ENCODE measurements at regions not wholly inside any gene's neighbourhood (a gene's known extent, or its start where the extent isn't known, plus 50 kb on each side); places are given as distances from the start of the nearest gene placed in this dataset.

DNA sequence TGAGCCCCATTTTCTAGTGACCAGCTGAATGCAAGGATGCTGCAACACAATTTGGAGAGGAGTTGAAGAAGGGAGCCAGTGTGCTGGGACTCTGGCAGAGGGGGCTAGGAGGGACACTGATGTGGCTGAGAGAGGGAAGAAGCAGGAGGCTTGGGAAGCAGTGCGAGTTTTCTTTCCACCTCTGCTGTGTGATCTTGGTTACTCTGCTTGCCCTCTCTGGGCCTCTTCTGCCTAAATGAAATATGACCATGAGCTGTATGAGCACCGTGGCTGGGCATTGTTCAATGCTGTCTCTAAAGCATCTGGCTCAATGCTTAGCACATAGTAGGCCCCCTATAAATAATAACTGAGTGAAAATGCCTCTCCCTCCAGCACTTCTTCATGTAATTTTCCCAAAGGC, 65.3 kb upstream of the PAX7 start:
- H3K36me3 ChIP-seq (ENCODE audit: control insufficient read depth in 2 of 2, extremely low read depth in 1 of 2, insufficient read depth in 2 of 2, low read length in 2 of 2) = no peaks in the 10 kb centered on the region
- ChIA-PET POLR2A (no interaction called here), CTCF (interaction anchor here (1.1 to 6.1 kb wide), 2 partner anchors 9 to 11 kb away, joined by 4 to 45 read pairs; no protein-coding TSS in a partner anchor)
- no peaks in the 10 kb centered on the region for H4K20me1 ChIP-seq (replicated peaks; ENCODE audit: control insufficient read depth, extremely low read depth, insufficient read depth, low read length)
- no peak overlapping the region for H3K4me2 ChIP-seq (ENCODE audit: insufficient read depth, low read length)
- no TSS peak for BruUV-seq (replicated peaks)
- H2AFZ ChIP-seq (ENCODE audit: low read depth, low read length) = no peak overlapping the region
- H3K4me1 ChIP-seq (ENCODE audit: control insufficient read depth, extremely low read depth, insufficient read depth, low read length) = no peaks in the 10 kb centered on the region
- no peaks in the 10 kb centered on the region for H3K27me3 ChIP-seq (ENCODE audit: control insufficient read depth in 2 of 2, insufficient read depth in 2 of 2, low read length in 2 of 2)
- intact Hi-C loops (cut with micrococcal nuclease) (no loop called here), dilution Hi-C loops (cut with MboI; ENCODE audit: extremely low pct_ligation_motif_present, low sequenced_read_pairs) (no loop called here)
- no peak overlapping the region for H3K9ac ChIP-seq (replicated peaks; ENCODE audit: extremely low read depth, insufficient read depth, low read length)
- no peaks in the 10 kb centered on the region for H3K9me1 ChIP-seq (replicated peaks; ENCODE audit: control insufficient read depth, extremely low read depth, insufficient read depth, low read length)
- no peaks in the 10 kb centered on the region for H3K79me2 ChIP-seq (ENCODE audit: control insufficient read depth, insufficient read depth, low read length)
- no peaks in the 10 kb centered on the region for H3K9me3 ChIP-seq (replicated peaks; ENCODE audit: control insufficient read depth, insufficient read depth, low read length)
- no peak for FAIRE-seq
- H3K4me3 ChIP-seq (replicated peaks in 1 of 3; ENCODE audit: insufficient read depth in 1 of 3, low read depth in 1 of 3, low read length in 3 of 3) = no peak overlapping the region
- TF ChIP-seq GATA2 (IDR thresholded peaks at IDR 0.05; ENCODE audit: insufficient read depth, insufficient read length, low read depth, low read length) (no peak), POLR2A (IDR thresholded peaks at IDR 0.05; ENCODE audit: low read depth, low read length) (no peak), MYC (IDR thresholded peaks at IDR 0.05; ENCODE audit: low read depth, low read length) (no peak), POLR2AphosphoS5 (IDR thresholded peaks at IDR 0.05; ENCODE audit: insufficient read depth, low read depth, low read length) (no peak), EZH2 (IDR thresholded peaks at IDR 0.05; ENCODE audit: borderline replicate concordance, low read depth, low read length, severe bottlenecking) (no peak), MAX (IDR thresholded peaks at IDR 0.05; ENCODE audit: insufficient read depth, insufficient read length) (no peak), FOS (IDR thresholded peaks at IDR 0.05; ENCODE audit: borderline replicate concordance, insufficient read depth, low read length) (no peak), JUN (IDR thresholded peaks at IDR 0.05; ENCODE audit: borderline replicate concordance, insufficient read depth, insufficient read length, low read depth) (no peak)
- TF ChIP-seq, protein P1, sequence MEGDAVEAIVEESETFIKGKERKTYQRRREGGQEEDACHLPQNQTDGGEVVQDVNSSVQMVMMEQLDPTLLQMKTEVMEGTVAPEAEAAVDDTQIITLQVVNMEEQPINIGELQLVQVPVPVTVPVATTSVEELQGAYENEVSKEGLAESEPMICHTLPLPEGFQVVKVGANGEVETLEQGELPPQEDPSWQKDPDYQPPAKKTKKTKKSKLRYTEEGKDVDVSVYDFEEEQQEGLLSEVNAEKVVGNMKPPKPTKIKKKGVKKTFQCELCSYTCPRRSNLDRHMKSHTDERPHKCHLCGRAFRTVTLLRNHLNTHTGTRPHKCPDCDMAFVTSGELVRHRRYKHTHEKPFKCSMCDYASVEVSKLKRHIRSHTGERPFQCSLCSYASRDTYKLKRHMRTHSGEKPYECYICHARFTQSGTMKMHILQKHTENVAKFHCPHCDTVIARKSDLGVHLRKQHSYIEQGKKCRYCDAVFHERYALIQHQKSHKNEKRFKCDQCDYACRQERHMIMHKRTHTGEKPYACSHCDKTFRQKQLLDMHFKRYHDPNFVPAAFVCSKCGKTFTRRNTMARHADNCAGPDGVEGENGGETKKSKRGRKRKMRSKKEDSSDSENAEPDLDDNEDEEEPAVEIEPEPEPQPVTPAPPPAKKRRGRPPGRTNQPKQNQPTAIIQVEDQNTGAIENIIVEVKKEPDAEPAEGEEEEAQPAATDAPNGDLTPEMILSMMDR (IDR thresholded peaks at IDR 0.05; ENCODE audit: extremely low read depth in 1 of 2, insufficient read depth in 1 of 2, low read depth in 1 of 2, low read length in 2 of 2) = no peak
- DNase-seq (ENCODE audit: low read depth, low spot score) = no peak
- H3K27ac ChIP-seq (ENCODE audit: insufficient read depth, low read depth, low read length) = no peak overlapping the region
